Neural cell (in vitro differentiated cells): ENCODE measurements at regions not wholly inside any gene's neighbourhood (a gene's known extent, or its start where the extent isn't known, plus 50 kb on each side); places are given as distances from the start of the nearest gene placed in this dataset.

Experiments used
- H2AFZ ChIP-seq: fragments of 200-600, 300-800 bp; sonication (generic), shearing (Covaris generic); 2 replicates; pipeline ENCODE4 v1.6.0; 2014; ENCODE audit warnings: low read depth, mild to moderate bottlenecking, antibody characterized with exemption, low read length, moderate library complexity
- H3F3A ChIP-seq: fragments of 200-600 bp; shearing (Covaris generic); 2 replicates; pipeline ENCODE4 v1.6.1; 2016; ENCODE audit warnings: mild to moderate bottlenecking, moderate library complexity, mixed read lengths, antibody characterized with exemption, low read length; ENCODE audit not compliant: insufficient read depth, poor library complexity, severe bottlenecking
- H3K27ac ChIP-seq: fragments of 200-600, 300-800 bp; sonication (generic), shearing (Covaris generic); 2 replicates; pipeline ENCODE4 v1.5.1; 2014; ENCODE audit warnings: mild to moderate bottlenecking, low read length, moderate library complexity
- H3K27me3 ChIP-seq: fragments of 300-800, 200-600 bp; sonication (generic), shearing (Covaris generic); 2 replicates; pipeline ENCODE4 v1.6.0; 2014; ENCODE audit warnings: mild to moderate bottlenecking, low read depth, low read length, moderate library complexity; ENCODE audit not compliant: insufficient read depth
- H3K36me3 ChIP-seq: fragments of 300-800, 200-600 bp; sonication (generic), shearing (Covaris generic); 2 replicates; pipeline ENCODE4 v1.5.1; 2014; ENCODE audit warnings: mild to moderate bottlenecking, antibody characterized with exemption, low read length, moderate library complexity; ENCODE audit not compliant: insufficient read depth
- H3K4me2 ChIP-seq: fragments of 300-800, 200-600 bp; sonication (generic), shearing (Covaris generic); 2 replicates; pipeline ENCODE4 v1.6.0; 2014; ENCODE audit warnings: mild to moderate bottlenecking, low read length
- H3K4me3 ChIP-seq: fragments of 300-800, 200-600 bp; sonication (generic), shearing (Covaris generic); 2 replicates; pipeline ENCODE4 v1.5.1; 2014; ENCODE audit warnings: mild to moderate bottlenecking, low read length, moderate library complexity
- H3K79me2 ChIP-seq: fragments of 200-600 bp; shearing (Covaris generic); replicated peaks from 2 replicates; pipeline ENCODE4 v1.6.0; 2014; ENCODE audit warnings: mild to moderate bottlenecking, low read length, moderate library complexity; ENCODE audit not compliant: insufficient read depth
- H3K9ac ChIP-seq: fragments of 300-800, 200-600 bp; sonication (generic), shearing (Covaris generic); 2 replicates; pipeline ENCODE4 v1.6.1; 2016; ENCODE audit warnings: mild to moderate bottlenecking, low read length, mixed read lengths
- H3K9me2 ChIP-seq: fragments of 200-600 bp; shearing (Covaris generic); 2 replicates; pipeline ENCODE4 v1.6.1; 2016; ENCODE audit warnings: mild to moderate bottlenecking, low read length, mixed read lengths; ENCODE audit not compliant: insufficient read depth
- H3K9me3 ChIP-seq: fragments of 200-600, 300-800 bp; sonication (generic), shearing (Covaris generic); 2 replicates; pipeline ENCODE4 v1.6.1; 2016; ENCODE audit warnings: mild to moderate bottlenecking, mixed run types, low read length, moderate library complexity, mixed read lengths
- H4K20me1 ChIP-seq: fragments of 200-600 bp; shearing (Covaris generic); 2 replicates; pipeline ENCODE4 v1.6.1; 2016; ENCODE audit warnings: mild to moderate bottlenecking, mixed run types; ENCODE audit not compliant: insufficient read depth
- CTCF ChIP-seq: fragments of 450-650 bp; IDR thresholded peaks from 2 replicates; pipeline ENCODE4 v1.5.1; 2014; ENCODE audit warnings: antibody characterized with exemption, mild to moderate bottlenecking, moderate library complexity; ENCODE audit not compliant: poor library complexity, severe bottlenecking
- EP300 ChIP-seq: fragments of 450-650 bp; conservative IDR thresholded peaks from 2 replicates; pipeline ENCODE4 v1.6.1; 2014; ENCODE audit warnings: antibody characterized with exemption, mild to moderate bottlenecking, moderate library complexity; ENCODE audit not compliant: poor library complexity, severe bottlenecking
- EZH2 ChIP-seq: fragments of 200-600, 300-800 bp; shearing (Covaris generic), sonication (generic); IDR thresholded peaks from 2 replicates; pipeline ENCODE4 v1.6.1; 2014; ENCODE audit warnings: antibody characterized with exemption, low read length, borderline replicate concordance, mild to moderate bottlenecking; ENCODE audit not compliant: insufficient read depth, poor library complexity, severe bottlenecking
- MXI1 ChIP-seq: fragments of 450-650 bp; conservative IDR thresholded peaks from 2 replicates; pipeline ENCODE4 v1.6.1; 2014; ENCODE audit warnings: antibody characterized with exemption, mild to moderate bottlenecking; ENCODE audit not compliant: poor library complexity, severe bottlenecking
- POLR2AphosphoS5 ChIP-seq: IDR thresholded peaks from 2 replicates; pipeline ENCODE4 v1.6.1; 2012
- RAD21 ChIP-seq: fragments of 450-650 bp; conservative IDR thresholded peaks from 2 replicates; pipeline ENCODE4 v1.6.1; 2014; ENCODE audit warnings: antibody characterized with exemption, mild to moderate bottlenecking, moderate library complexity
- REST ChIP-seq: IDR thresholded peaks from 2 replicates; pipeline ENCODE4 v1.6.1; 2012; ENCODE audit warnings: borderline replicate concordance
- SMC3 ChIP-seq: fragments of 450-650 bp; conservative IDR thresholded peaks from 2 replicates; pipeline ENCODE4 v1.6.1; 2014; ENCODE audit warnings: antibody characterized with exemption, mild to moderate bottlenecking, moderate library complexity; ENCODE audit not compliant: poor library complexity
- TAF1 ChIP-seq: IDR thresholded peaks from 2 replicates; pipeline ENCODE4 v1.6.1; 2012; ENCODE audit warnings: low read depth

- Histone ChIP-seq H3K27me3 (no peaks in the 10 kb centered on the region), H3K27ac (no peak overlapping the region)
Observed at GRCh38 chr4:189828081-189828697, 112.5 kb upstream of the FRG1 start.

GRCh38 chr4:189832528-189832927, 108.1 kb upstream of the FRG1 start:
- no peaks in the 10 kb centered on the region for H3K9me3 ChIP-seq
- no peaks in the 10 kb centered on the region for H3K27me3 ChIP-seq
- H3K9ac ChIP-seq: no peak overlapping the region
- H4K20me1 ChIP-seq: no peaks in the 10 kb centered on the region
- no peaks in the 10 kb centered on the region for H3K79me2 ChIP-seq
- no peaks in the 10 kb centered on the region for H3F3A ChIP-seq
- no peak overlapping the region for H3K4me2 ChIP-seq
- no peaks in the 10 kb centered on the region for H3K36me3 ChIP-seq
- no peak overlapping the region for H3K27ac ChIP-seq
- no peak overlapping the region for H2AFZ ChIP-seq
- H3K4me3 ChIP-seq: no peak overlapping the region
- H3K9me2 ChIP-seq: no peaks in the 10 kb centered on the region
- TF ChIP-seq POLR2AphosphoS5 (peak; percentile 55), EP300 (peak; percentile 58), REST (no peak)

More at GRCh38 chr4:189828081-189828697, 112.5 kb upstream of the FRG1 start:
- Histone ChIP-seq H3K9ac (no peak overlapping the region), H3K4me3 (no peak overlapping the region), H3K9me2 (no peaks in the 10 kb centered on the region), H3K4me2 (no peak overlapping the region), H3F3A (no peaks in the 10 kb centered on the region), H3K36me3 (no peaks in the 10 kb centered on the region), H2AFZ (no peak overlapping the region), H4K20me1 (no peaks in the 10 kb centered on the region), H3K9me3 (no peaks in the 10 kb centered on the region), H3K79me2 (no peaks in the 10 kb centered on the region)
- TF ChIP-seq TAF1 (no peak), SMC3 (no peak), CTCF (no peak), RAD21 (no peak), MXI1 (no peak), EZH2 (no peak), REST (no peak), POLR2AphosphoS5 (no peak), EP300 (no peak)
